A549 (cell line): ENCODE measurements at regions not wholly inside any gene's neighbourhood (a gene's known extent, or its start where the extent isn't known, plus 50 kb on each side); places are given as distances from the start of the nearest gene placed in this dataset.

Source experiments
- ATAC-seq, 2 experiments: fragments of 200-7000 bp in 1 of 2; fragments of >200 bp in 1 of 2; cut with Nextera tagmentation in 1 of 2; cut with Tn5 transposase in 1 of 2; 3 replicates each; pipeline versions ENCODE4 v1.8.0 to v1.9.1; 2018 to 2020; ENCODE audit warnings: mild to moderate bottlenecking in 1 of 2, moderate library complexity in 1 of 2
- CTCF ChIA-PET: fragments of 300-600 bp; sonication (Branson Sonifier 250); formaldehyde crosslinking; extraction: SDS; loops from one replicate; lab custom pipeline; 2021; ENCODE audit warnings: antibody characterized with exemption, inconsistent platforms; lab: Yijun Ruan, JAX
- POLR2A ChIA-PET: fragments of 350-600 bp; formaldehyde crosslinking; extraction: SDS; loops from one replicate; lab custom pipeline; 2021; ENCODE audit warnings: antibody characterized with exemption, inconsistent platforms; lab: Yijun Ruan, JAX
- DNase-seq, 2 experiments: peaks; one replicate each; pipeline versions ENCODE4 v3.0.0 to v3.0.0-alpha.2; 2011 to 2016; ENCODE audit warnings: low read depth in 1 of 2, low spot score in 1 of 2
- FAIRE-seq: peaks from 2 replicates; lab custom pipeline; 2011; peaks lifted over from hg19 to GRCh38; lab: Jason Lieb, UNC
- H3K27ac ChIP-seq, 2 experiments: fragments of >200 bp; sonication (Bioruptor Twin); formaldehyde crosslinking; 3 replicates each; pipeline ENCODE4 v1.5.1; 2016 to 2017
- H3K4me1 ChIP-seq: fragments of >200 bp; sonication (Bioruptor Twin); formaldehyde crosslinking; 3 replicates; pipeline ENCODE4 v1.6.1; 2016
- H3K4me2 ChIP-seq: fragments of >200 bp; sonication (Bioruptor Twin); formaldehyde crosslinking; 3 replicates; pipeline ENCODE4 v1.6.1; 2016
- H3K4me3 ChIP-seq: fragments of >200 bp; sonication (Bioruptor Twin); formaldehyde crosslinking; 3 replicates; pipeline ENCODE4 v1.5.1; 2016
- H3K9me3 ChIP-seq: fragments of >200 bp; sonication (Bioruptor Twin); formaldehyde crosslinking; 3 replicates; pipeline ENCODE4 v1.6.1; 2016
- CBX8 ChIP-seq: fragments of 200-600 bp; sonication (generic); IDR thresholded peaks from 2 replicates; pipeline ENCODE4 v1.6.1; 2016
- EHF ChIP-seq: fragments of 250-450 bp; sonication (Bioruptor Pico); IDR thresholded peaks from 2 replicates; pipeline ENCODE4 v1.5.0; 2020; ENCODE audit warnings: mild to moderate bottlenecking
- EHMT2 ChIP-seq: fragments of 200-600 bp; sonication (generic); IDR thresholded peaks from 2 replicates; pipeline ENCODE4 v1.6.1; 2016; ENCODE audit warnings: antibody characterized with exemption, low read depth, mild to moderate bottlenecking, moderate library complexity
- ESRRA ChIP-seq: fragments of 150-350 bp; IDR thresholded peaks from 2 replicates; pipeline ENCODE4 v1.6.1; 2014; ENCODE audit warnings: mild to moderate bottlenecking, low read length, borderline replicate concordance
- FOSB ChIP-seq: fragments of 250-450 bp; sonication (Bioruptor Pico); IDR thresholded peaks from 2 replicates; pipeline ENCODE4 v1.5.0; 2020; ENCODE audit warnings: mild to moderate bottlenecking, moderate library complexity
- FOSL2 ChIP-seq, 2 experiments: fragments of 450-650 bp in 1 of 2; fragments of >200 bp in 1 of 2; sonication (Bioruptor Twin) in 1 of 2; formaldehyde crosslinking; IDR thresholded peaks; 2 replicates each; pipeline versions ENCODE4 v1.5.0 to v1.6.1; 2016 to 2020; ENCODE audit warnings: mild to moderate bottlenecking in 1 of 2, moderate library complexity in 1 of 2
- HOXB13 ChIP-seq: fragments of 250-450 bp; sonication (Bioruptor Pico); IDR thresholded peaks from 2 replicates; pipeline ENCODE4 v1.5.0; 2020; ENCODE audit warnings: low read depth, mild to moderate bottlenecking, moderate library complexity
- MAZ ChIP-seq: fragments of 150-350 bp; IDR thresholded peaks from 2 replicates; pipeline ENCODE4 v1.6.1; 2014; ENCODE audit warnings: antibody characterized with exemption, low read depth, low read length, borderline replicate concordance
- NFE2L2 ChIP-seq: fragments of 150-350 bp; conservative IDR thresholded peaks from 2 replicates; pipeline ENCODE4 v1.6.1; 2014; ENCODE audit warnings: low read length
- POLR2AphosphoS2 ChIP-seq: conservative IDR thresholded peaks from 2 replicates; pipeline ENCODE4 v1.6.1; 2012; ENCODE audit warnings: low read length, improper control_type of control experiment, inconsistent platforms
- RARB ChIP-seq: fragments of 250-450 bp; sonication (Bioruptor Pico); IDR thresholded peaks from 2 replicates; pipeline ENCODE4 v1.8.0; 2021; ENCODE audit warnings: mild to moderate bottlenecking, moderate library complexity
- RFX5 ChIP-seq: fragments of 450-650 bp; IDR thresholded peaks from 2 replicates; pipeline ENCODE4 v1.7.1; 2014; ENCODE audit warnings: antibody characterized with exemption, mild to moderate bottlenecking, moderate library complexity
- RNF2 ChIP-seq: fragments of 200-600 bp; sonication (generic); IDR thresholded peaks from 2 replicates; pipeline ENCODE4 v1.6.1; 2016; ENCODE audit warnings: low read depth, mild to moderate bottlenecking, antibody characterized with exemption, moderate library complexity, borderline replicate concordance
- TFCP2L1 ChIP-seq: fragments of 250-450 bp; sonication (Bioruptor Pico); IDR thresholded peaks from 2 replicates; pipeline ENCODE4 v1.5.0; 2021; ENCODE audit warnings: mild to moderate bottlenecking
- ZNF302 ChIP-seq: fragments of 250-450 bp; sonication (Bioruptor Pico); IDR thresholded peaks from 2 replicates; pipeline ENCODE4 v1.9.0; 2021; ENCODE audit warnings: inconsistent platforms, mild to moderate bottlenecking, moderate library complexity
- ZSCAN20 ChIP-seq: fragments of 250-450 bp; sonication (Bioruptor Pico); IDR thresholded peaks from 2 replicates; pipeline ENCODE4 v1.8.0; 2022; ENCODE audit warnings: mild to moderate bottlenecking, moderate library complexity
- WGBS: methylation state at CpG from one replicate; pipeline ENCODE4 v1.1.6; 2017; ENCODE audit errors: missing lambda C conversion rate; 5-methylcytosine and 5-hydroxymethylcytosine counted together
- TF ChIP-seq, protein P1 (sequence below): IDR thresholded peaks from 2 replicates; pipeline ENCODE4 v1.6.1; 2012
- TF ChIP-seq, protein P2 (sequence below): fragments of >200 bp; sonication (Bioruptor Twin); formaldehyde crosslinking; IDR thresholded peaks from 3 replicates; pipeline ENCODE4 v1.5.1; 2016

DNA sequence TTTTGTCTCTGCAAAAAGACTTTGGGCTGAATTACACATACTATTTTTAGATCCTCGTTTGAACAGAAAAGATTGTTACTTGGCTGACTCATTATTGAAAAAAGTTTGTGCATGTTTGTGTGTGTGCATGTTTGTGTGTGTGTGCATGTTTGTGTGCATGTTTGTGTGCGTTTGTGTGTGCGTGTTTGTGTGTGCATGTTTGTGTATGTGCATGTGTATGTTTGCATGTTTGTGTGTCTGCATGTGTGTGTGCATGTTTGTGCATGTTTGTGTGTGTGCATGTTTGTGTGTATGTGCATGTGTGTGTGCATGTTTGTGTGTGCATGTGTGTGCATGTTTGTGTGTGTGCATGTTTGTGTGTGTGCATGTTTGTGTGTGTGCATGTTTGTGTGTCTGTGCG is 201.1 kb upstream of the FAT1 start:
- no peaks in the 10 kb centered on the region for H3K9me3 ChIP-seq
- H3K27ac ChIP-seq, result no peak overlapping the region
- no peak overlapping the region for H3K4me2 ChIP-seq
- no peak for FAIRE-seq
- TF ChIP-seq RFX5, result no peak
- CTCF ChIA-PET, result no interaction called here
- H3K4me1 ChIP-seq, result no peaks in the 10 kb centered on the region
- no peak for ATAC-seq
- no peak for DNase-seq
- H3K4me3 ChIP-seq, result no peak overlapping the region
- POLR2A ChIA-PET, result no interaction called here
- 65% methylated on average over 4 of the region's 4 CpGs for WGBS

DNA sequence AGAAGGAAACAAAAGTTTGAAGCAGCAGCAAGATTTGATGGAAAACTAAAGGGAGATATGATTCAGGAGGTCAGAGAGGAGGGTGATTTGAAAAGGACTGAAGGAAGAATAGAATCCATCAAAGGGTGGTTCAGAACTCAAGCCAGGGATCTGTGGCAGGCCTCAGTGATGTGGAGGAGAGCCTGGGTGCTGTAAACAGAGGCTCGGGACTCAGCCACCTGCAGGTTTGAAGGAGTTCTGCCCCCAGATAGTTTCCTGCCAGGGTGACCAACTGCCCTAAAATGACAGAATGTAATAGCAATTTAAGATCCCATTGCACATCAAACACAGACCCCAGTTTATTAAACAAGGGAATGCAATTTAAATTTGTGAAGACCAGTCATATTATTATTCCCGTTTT is 204.0 kb upstream of the FAT1 start:
- no peak for ATAC-seq
- H3K4me2 ChIP-seq, result no peak overlapping the region
- H3K27ac ChIP-seq, result no peak overlapping the region
- ChIA-PET CTCF (no interaction called here), POLR2A (no interaction called here)
- H3K4me1 ChIP-seq, result peaks cover 2% of the 10 kb centered on the region; the same call in 1 of the 3 replicates
- DNase-seq, result no peak
- H3K4me3 ChIP-seq, result no peak overlapping the region
- 57% methylated on average over 2 of the region's 2 CpGs for WGBS
- FAIRE-seq, result no peak
- no peaks in the 10 kb centered on the region for H3K9me3 ChIP-seq
- TF ChIP-seq POLR2AphosphoS2 (no peak), NFE2L2 (no peak), ZSCAN20 (CRISPR knock-in tag) (no peak), FOSB (no peak), EHMT2 (no peak), TFCP2L1 (CRISPR knock-in tag) (no peak), MAZ (no peak), ESRRA (no peak), CBX8 (no peak), HOXB13 (CRISPR knock-in tag) (no peak), RNF2 (no peak)
- TF ChIP-seq, protein P1, sequence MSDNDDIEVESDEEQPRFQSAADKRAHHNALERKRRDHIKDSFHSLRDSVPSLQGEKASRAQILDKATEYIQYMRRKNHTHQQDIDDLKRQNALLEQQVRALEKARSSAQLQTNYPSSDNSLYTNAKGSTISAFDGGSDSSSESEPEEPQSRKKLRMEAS, result no peak
- TF ChIP-seq, all 56 proteins: peak for 0

DNA sequence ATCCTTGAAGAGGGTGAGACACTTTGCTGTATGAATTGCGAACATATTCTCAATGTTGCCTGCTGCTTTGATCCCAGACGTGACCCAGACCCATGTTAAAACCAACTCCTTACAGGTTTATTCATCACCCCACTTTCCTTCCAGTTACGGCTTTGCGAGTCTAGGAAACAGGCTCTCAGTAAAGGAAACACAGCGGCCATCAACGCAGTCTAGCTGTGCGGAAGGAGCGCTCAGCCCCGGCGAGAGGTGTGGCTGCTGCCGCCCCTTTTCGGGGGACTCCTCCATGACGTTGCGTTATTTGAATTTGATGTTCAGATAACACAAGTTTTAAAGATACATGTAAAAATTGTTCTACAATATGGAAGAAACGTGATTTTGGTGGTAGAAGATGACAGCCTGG is 206.4 kb upstream of the FAT1 start:
- WGBS, result 91% methylated on average over 15 of the region's 15 CpGs
- no peak overlapping the region for H3K4me3 ChIP-seq
- no peak for ATAC-seq
- no peak overlapping the region for H3K27ac ChIP-seq
- ChIA-PET POLR2A (no interaction called here), CTCF (interaction anchor here (1.8 kb wide), 2 partner anchors 16 to 205 kb away, joined by 6 read pairs; no protein-coding TSS in a partner anchor)
- no peaks in the 10 kb centered on the region for H3K9me3 ChIP-seq
- no peak for FAIRE-seq
- H3K4me2 ChIP-seq, result no peak overlapping the region
- TF ChIP-seq POLR2AphosphoS2 (no peak), EHF (CRISPR knock-in tag) (no peak), RARB (CRISPR knock-in tag) (no peak)
- peaks cover 9% of the 10 kb centered on the region; the same call in 1 of the 3 replicates for H3K4me1 ChIP-seq
- DNase-seq, result no peak

DNA sequence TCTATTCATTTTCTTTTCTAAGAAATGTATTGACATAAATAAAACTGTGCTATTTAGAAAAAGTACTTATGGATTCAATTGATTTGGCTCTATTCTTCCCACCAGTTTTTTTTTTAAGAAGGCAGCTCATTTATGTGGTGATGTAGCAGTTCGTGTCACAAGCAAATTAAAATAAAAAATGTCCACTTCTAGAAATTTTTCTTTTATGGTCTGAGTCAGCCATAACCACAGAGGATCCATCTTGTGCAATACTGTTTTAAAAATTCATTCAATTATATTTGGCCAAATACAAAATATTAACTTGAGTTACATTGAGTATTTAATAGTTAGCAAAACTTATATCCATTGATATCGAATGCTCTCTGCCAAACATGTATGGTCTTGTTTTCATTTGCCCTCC is 207.9 kb upstream of the FAT1 start:
- H3K27ac ChIP-seq, result no peak overlapping the region
- H3K9me3 ChIP-seq, result no peaks in the 10 kb centered on the region
- TF ChIP-seq ZNF302, result no peak
- TF ChIP-seq, protein P2, sequence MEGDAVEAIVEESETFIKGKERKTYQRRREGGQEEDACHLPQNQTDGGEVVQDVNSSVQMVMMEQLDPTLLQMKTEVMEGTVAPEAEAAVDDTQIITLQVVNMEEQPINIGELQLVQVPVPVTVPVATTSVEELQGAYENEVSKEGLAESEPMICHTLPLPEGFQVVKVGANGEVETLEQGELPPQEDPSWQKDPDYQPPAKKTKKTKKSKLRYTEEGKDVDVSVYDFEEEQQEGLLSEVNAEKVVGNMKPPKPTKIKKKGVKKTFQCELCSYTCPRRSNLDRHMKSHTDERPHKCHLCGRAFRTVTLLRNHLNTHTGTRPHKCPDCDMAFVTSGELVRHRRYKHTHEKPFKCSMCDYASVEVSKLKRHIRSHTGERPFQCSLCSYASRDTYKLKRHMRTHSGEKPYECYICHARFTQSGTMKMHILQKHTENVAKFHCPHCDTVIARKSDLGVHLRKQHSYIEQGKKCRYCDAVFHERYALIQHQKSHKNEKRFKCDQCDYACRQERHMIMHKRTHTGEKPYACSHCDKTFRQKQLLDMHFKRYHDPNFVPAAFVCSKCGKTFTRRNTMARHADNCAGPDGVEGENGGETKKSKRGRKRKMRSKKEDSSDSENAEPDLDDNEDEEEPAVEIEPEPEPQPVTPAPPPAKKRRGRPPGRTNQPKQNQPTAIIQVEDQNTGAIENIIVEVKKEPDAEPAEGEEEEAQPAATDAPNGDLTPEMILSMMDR, result no peak
- TF ChIP-seq FOSL2 (IDR thresholded peaks at IDR 0.05), result no peak
- no peak for TF ChIP-seq FOSL2 (CRISPR knock-in tag; IDR thresholded peaks at IDR 0.05)
- DNase-seq (no peak), ATAC-seq (no peak), FAIRE-seq (no peak)
- ChIA-PET POLR2A (no interaction called here), CTCF (interaction anchor here (1.8 kb wide), 1 partner anchor 206 kb away, joined by 6 read pairs; no protein-coding TSS in a partner anchor)
- WGBS, result 82% methylated on average over 2 of the region's 2 CpGs
- no peak overlapping the region for H3K4me2 ChIP-seq
- peaks cover 19% of the 10 kb centered on the region; the same call in 2 of the 3 replicates for H3K4me1 ChIP-seq
- H3K4me3 ChIP-seq, result no peak overlapping the region
